Ishikawa (cell line): ENCODE measurements at regions not wholly inside any gene's neighbourhood (a gene's known extent, or its start where the extent isn't known, plus 50 kb on each side); places are given as distances from the start of the nearest gene placed in this dataset.

Source experiments
- CEBPB ChIP-seq: IDR thresholded peaks from 2 replicates; pipeline ENCODE4 v1.6.1; 2012
- EP300 ChIP-seq: IDR thresholded peaks from 2 replicates; pipeline ENCODE4 v1.6.1; 2012; ENCODE audit warnings: borderline replicate concordance
- FOXM1 ChIP-seq: IDR thresholded peaks from 2 replicates; pipeline ENCODE4 v1.6.1; 2012; ENCODE audit warnings: low read depth, borderline replicate concordance
- RAD21 ChIP-seq: IDR thresholded peaks from 2 replicates; pipeline ENCODE4 v1.6.1; 2012; ENCODE audit warnings: low read depth
- TAF1 ChIP-seq: IDR thresholded peaks from 2 replicates; pipeline ENCODE4 v1.6.1; 2012; ENCODE audit warnings: low read depth, mild to moderate bottlenecking
- YY1 ChIP-seq: IDR thresholded peaks from 2 replicates; pipeline ENCODE4 v1.6.1; 2012; ENCODE audit warnings: low read depth
- TF ChIP-seq, protein P1 (sequence below): IDR thresholded peaks from 2 replicates; pipeline ENCODE4 v1.6.1; 2012; ENCODE audit warnings: low read depth, mild to moderate bottlenecking
- TF ChIP-seq, protein P2 (sequence below): IDR thresholded peaks from 2 replicates; pipeline ENCODE4 v1.6.1; 2012
- TF ChIP-seq, protein P3 (sequence below): IDR thresholded peaks from 2 replicates; pipeline ENCODE4 v1.6.1; 2012

DNA sequence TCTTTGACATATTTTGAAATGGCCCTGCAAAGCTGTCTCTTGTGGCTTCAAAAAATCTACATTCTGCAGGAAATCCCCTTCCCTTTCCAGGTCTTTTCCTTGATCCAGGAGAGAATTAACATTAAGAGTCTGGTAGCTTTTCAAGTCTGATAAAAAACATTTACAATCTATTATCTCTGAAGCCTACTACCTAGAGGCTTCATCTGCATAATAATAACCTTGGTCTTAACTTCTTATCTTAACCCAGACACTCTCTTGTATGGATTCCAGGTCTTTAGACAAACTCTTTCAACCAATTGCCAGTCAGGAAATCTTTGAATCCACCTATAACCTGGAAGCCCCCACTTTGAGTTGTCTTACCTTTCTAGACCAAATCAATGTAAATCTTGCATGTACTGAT is 179.3 kb upstream of the ZC3H15 start:
- TF ChIP-seq EP300 = no peak
- no peak for TF ChIP-seq RAD21
- TF ChIP-seq, protein P1, sequence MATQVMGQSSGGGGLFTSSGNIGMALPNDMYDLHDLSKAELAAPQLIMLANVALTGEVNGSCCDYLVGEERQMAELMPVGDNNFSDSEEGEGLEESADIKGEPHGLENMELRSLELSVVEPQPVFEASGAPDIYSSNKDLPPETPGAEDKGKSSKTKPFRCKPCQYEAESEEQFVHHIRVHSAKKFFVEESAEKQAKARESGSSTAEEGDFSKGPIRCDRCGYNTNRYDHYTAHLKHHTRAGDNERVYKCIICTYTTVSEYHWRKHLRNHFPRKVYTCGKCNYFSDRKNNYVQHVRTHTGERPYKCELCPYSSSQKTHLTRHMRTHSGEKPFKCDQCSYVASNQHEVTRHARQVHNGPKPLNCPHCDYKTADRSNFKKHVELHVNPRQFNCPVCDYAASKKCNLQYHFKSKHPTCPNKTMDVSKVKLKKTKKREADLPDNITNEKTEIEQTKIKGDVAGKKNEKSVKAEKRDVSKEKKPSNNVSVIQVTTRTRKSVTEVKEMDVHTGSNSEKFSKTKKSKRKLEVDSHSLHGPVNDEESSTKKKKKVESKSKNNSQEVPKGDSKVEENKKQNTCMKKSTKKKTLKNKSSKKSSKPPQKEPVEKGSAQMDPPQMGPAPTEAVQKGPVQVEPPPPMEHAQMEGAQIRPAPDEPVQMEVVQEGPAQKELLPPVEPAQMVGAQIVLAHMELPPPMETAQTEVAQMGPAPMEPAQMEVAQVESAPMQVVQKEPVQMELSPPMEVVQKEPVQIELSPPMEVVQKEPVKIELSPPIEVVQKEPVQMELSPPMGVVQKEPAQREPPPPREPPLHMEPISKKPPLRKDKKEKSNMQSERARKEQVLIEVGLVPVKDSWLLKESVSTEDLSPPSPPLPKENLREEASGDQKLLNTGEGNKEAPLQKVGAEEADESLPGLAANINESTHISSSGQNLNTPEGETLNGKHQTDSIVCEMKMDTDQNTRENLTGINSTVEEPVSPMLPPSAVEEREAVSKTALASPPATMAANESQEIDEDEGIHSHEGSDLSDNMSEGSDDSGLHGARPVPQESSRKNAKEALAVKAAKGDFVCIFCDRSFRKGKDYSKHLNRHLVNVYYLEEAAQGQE = no peak
- TF ChIP-seq, protein P2, sequence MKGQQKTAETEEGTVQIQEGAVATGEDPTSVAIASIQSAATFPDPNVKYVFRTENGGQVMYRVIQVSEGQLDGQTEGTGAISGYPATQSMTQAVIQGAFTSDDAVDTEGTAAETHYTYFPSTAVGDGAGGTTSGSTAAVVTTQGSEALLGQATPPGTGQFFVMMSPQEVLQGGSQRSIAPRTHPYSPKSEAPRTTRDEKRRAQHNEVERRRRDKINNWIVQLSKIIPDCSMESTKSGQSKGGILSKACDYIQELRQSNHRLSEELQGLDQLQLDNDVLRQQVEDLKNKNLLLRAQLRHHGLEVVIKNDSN = no peak
- TF ChIP-seq, protein P3, sequence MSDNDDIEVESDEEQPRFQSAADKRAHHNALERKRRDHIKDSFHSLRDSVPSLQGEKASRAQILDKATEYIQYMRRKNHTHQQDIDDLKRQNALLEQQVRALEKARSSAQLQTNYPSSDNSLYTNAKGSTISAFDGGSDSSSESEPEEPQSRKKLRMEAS = no peak
- no peak for TF ChIP-seq FOXM1
- TF ChIP-seq YY1 = no peak
- TF ChIP-seq CEBPB = no peak
- TF ChIP-seq TAF1 = no peak
